GM21529 (cell line): ENCODE measurements at regions not wholly inside any gene's neighbourhood (a gene's known extent, or its start where the extent isn't known, plus 50 kb on each side); places are given as distances from the start of the nearest gene placed in this dataset.
"Not testable (repeated sequence)": the region's sequence is repeated elsewhere in the genome, so short reads cannot be mapped to it uniquely, and the experiment has no call there.

ENCODE experiments used
- ATAC-seq: cut with Tn5 transposase; IDR thresholded peaks from one replicate; pipeline ENCODE4 v1.9.1; 2021; ENCODE audit not compliant: unreplicated experiment

- no peak for ATAC-seq
Observed at GRCh38 chr2:125979886-125980285, 676.1 kb upstream of the GYPC start.

GRCh38 chr2:125983364-125983763 is 672.6 kb upstream of the GYPC start:
- ATAC-seq, result no peak

GRCh38 chr2:126029316-126029715 is 626.6 kb upstream of the GYPC start:
- ATAC-seq, result no peak

DNA sequence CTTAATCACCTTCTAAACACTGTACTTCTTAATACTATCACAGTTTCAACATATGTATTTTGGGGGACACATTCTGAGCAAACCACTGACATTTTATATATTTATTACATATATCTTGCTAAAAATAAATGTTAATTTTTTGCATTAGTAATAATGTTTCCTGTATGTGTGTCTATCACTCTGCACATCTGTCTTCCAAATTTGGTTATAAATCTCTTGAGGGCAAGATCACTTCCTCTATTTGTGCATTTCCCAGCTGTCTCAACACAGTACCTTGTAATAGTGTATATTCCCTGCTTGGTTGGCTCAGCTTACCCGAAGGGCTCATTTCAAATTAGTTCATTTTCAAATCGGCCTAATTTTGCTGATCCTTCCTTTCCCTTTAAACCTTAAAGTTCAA is 617.1 kb upstream of the GYPC start:
- ATAC-seq, result no peak

GRCh38 chr2:126041391-126042047 is 614.4 kb upstream of the GYPC start:
- ATAC-seq, result no peak

GRCh38 chr2:126042089-126042488 is 613.9 kb upstream of the GYPC start:
- no peak for ATAC-seq

- no peak for ATAC-seq
Observed at GRCh38 chr2:126048719-126049118, 607.2 kb upstream of the GYPC start.

DNA sequence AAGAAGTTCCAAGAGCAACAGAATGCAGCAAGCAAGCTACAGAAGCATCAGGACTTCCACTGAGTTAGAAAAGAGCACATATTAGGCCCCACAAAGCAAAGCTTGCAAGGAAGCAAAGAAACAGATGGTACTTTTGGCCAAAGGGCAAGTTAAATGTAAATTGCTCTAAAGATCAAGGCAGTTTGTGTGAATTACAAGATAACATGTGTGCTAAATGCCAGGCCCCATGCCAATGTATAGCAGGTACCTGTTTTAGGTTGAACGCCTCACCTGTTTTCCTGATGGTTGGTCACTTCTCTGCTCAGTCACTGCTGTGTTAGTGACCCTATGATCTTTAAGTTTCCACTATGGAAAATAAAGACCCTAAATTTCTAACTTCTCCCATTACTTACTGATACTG is 606.5 kb upstream of the GYPC start:
- ATAC-seq, result no peak

DNA sequence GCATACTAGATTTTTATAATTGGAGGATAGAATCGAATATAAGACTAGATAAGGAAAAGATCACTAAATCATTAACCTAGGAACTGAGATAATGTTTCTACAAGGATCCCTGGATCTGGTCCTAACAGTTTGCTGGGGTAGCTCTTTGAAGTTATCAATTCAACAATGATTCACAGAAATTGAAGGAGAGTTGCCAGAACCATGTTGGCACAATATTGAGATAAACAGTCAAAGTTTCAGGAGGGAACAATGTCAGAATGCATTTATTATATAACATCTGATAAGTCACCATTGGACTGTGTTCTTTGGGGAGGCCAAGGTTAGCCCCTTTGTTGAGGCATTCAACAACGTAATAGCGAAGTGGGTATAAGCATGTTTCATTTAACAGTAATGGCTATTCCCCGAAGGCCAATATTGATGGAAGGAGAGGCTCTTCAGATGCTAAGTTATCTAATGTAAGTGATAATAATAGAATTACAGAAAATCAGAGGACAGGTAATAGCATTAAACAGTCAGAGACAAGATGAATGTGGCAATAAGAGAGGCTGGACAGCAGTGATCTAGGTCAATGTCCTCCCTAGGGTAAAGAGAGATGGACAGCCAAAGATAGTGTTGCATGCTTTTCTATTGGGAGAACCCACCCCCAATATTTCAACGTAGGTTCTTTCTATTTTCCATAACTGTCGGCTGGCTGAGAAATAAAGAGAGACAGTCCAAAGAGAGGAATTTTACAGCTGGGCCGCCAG is 604.8 kb upstream of the GYPC start:
- ATAC-seq, result no peak

- ATAC-seq, result not testable (repeated sequence)
Observed at GRCh38 chr2:126051737-126052240, 604.2 kb upstream of the GYPC start.

DNA sequence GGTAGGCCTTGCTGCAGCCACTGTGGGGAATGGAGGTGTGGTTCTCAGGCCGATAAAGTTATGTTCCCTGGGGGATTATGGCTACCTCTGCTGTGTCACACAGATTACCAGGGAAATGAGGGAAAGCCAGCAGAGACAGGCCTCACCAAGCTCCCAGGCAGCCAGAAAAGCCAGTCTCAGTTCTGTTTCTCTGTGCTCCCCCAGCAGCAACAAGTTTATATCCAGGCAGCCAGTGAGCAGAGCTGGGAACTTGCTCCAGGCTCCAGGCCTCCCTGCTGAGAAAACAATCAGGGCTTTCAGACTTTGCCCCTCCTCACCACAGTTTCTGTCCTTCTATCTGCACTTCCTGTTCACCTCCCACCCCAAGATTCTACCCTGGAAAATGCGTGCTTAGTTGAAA is 596.6 kb upstream of the GYPC start:
- no peak for ATAC-seq

GRCh38 chr2:126085011-126085795 is 570.8 kb upstream of the GYPC start:
- ATAC-seq, result no peak

- no peak for ATAC-seq
Observed at GRCh38 chr2:126100962-126101361, 555.0 kb upstream of the GYPC start.

GRCh38 chr2:126106006-126106405 is 550.0 kb upstream of the GYPC start:
- ATAC-seq, result no peak

- ATAC-seq, result no peak
Observed at GRCh38 chr2:126107883-126108282, 548.1 kb upstream of the GYPC start.

GRCh38 chr2:126115975-126116374 is 540.0 kb upstream of the GYPC start:
- ATAC-seq, result no peak

- no peak for ATAC-seq
Observed at GRCh38 chr2:126117886-126118285, 538.1 kb upstream of the GYPC start.

DNA sequence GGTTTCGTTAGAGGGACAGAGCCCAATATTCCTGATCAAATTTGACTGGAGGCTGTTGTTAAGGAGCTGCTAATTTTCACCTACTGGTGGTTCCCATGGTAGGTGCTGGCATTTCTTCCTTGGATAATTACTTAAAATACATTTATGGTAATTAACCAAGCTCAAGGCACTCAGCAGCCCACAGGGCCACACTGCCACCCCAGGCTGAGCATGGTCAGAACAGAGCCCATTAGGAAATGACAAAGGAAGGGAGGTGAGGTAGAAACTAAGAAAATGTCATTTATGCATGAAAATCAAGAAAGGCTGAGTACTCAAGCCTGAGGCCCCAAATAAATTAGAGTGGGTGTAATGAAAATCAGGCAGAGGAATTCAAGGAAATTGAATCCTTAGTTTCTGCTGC is 510.2 kb upstream of the GYPC start:
- no peak for ATAC-seq

GRCh38 chr2:126154256-126154785 is 501.6 kb upstream of the GYPC start:
- ATAC-seq, result no peak

DNA sequence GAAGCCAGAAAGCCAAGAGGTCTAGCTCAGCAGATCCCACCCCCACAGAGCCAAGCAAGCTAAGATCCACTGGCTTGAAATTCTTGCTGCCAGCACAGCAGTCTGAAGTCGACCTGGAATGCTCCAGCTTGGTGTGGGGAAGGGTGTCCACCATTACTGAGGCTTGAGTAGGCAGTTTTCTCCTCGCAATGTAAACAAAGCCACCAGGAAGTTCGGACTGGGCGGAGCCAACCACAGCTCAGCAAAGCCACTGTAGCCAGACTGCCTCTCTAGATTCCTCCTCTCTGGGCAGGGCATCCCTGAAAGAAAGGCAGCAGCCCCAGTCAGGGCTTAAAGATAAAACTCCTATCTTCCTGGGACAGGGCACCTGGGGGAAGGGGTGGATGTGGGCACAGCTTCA is 495.0 kb upstream of the GYPC start:
- ATAC-seq, result not testable (repeated sequence)

DNA sequence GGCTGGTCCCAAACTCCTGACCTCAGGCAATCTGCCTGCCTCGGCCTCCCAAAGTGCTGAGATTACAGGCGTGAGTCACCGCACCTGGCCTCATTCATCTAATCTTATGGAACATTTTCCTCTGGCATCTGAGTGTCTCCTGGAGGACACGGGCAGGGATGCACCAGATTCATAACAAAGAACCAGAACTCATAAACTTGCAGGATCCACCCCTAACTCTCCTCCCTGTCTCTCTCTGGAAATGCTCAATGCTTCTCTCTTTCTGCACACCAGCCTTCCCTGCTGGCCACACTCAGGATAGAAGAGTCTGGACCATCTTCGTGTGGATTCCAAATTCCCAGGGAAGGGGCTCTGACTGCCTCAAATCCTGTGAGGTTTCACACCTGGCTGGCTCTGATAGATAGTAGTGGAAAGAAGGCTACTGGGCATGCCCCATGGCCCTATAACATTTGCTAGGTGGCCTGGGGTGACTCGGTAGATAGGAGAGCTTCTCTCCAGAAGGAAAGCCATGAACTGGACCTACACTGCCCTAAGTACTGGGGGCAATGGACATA is 483.2 kb upstream of the GYPC start:
- no peak for ATAC-seq
